Panc1 (cell line): ENCODE measurements at regions not wholly inside any gene's neighbourhood (a gene's known extent, or its start where the extent isn't known, plus 50 kb on each side); places are given as distances from the start of the nearest gene placed in this dataset.

Source experiments
- CTCF ChIP-seq: fragments of 450-650 bp; IDR thresholded peaks from 2 replicates; pipeline ENCODE4 v1.5.1; 2017; ENCODE audit warnings: mild to moderate bottlenecking
- POLR2AphosphoS5 ChIP-seq: IDR thresholded peaks from 2 replicates; pipeline ENCODE4 v1.6.1; 2012; ENCODE audit warnings: mild to moderate bottlenecking, low read depth, low read length, moderate library complexity
- REST ChIP-seq, 2 experiments: IDR thresholded peaks; 2 replicates each; pipeline ENCODE4 v1.6.1; 2011 to 2012; ENCODE audit warnings: low read depth in 2 of 2, control low read depth in 1 of 2, low read length in 1 of 2, mild to moderate bottlenecking in 1 of 2, moderate library complexity in 1 of 2; ENCODE audit not compliant: insufficient read depth in 1 of 2
- TCF7L2 ChIP-seq: IDR thresholded peaks from 2 replicates; pipeline ENCODE4 v1.6.1; 2011; ENCODE audit warnings: mild to moderate bottlenecking, low read depth, low read length, inconsistent platforms

- TF ChIP-seq CTCF = no peak
- no peak for TF ChIP-seq TCF7L2
- no peak for TF ChIP-seq REST (IDR thresholded peaks at IDR 0.05; ENCODE audit: insufficient read depth in 1 of 2, low read depth in 2 of 2, low read length in 1 of 2)
- TF ChIP-seq POLR2AphosphoS5 = no peak
Measured at GRCh38 chrX:34826964-34827363, 115.6 kb upstream of the FAM47B start.
